Fibroblast of lung (primary cell): ENCODE measurements at regions not wholly inside any gene's neighbourhood (a gene's known extent, or its start where the extent isn't known, plus 50 kb on each side); places are given as distances from the start of the nearest gene placed in this dataset.

Experiments used
- DNase-seq, 2 donors: peaks; one replicate each; pipeline versions ENCODE4 v3.0.0 to v3.0.0-alpha.2; 2010; ENCODE audit warnings: low read depth in 2 of 2
- H2AFZ ChIP-seq: 2 replicates; pipeline ENCODE4 v1.5.1; 2012; ENCODE audit warnings: low read length, control low read depth, inconsistent platforms
- H3K27ac ChIP-seq: 2 replicates; pipeline ENCODE4 v1.5.1; 2011; ENCODE audit warnings: low read length, control low read depth; ENCODE audit not compliant: insufficient read depth
- H3K27me3 ChIP-seq: 2 replicates; pipeline ENCODE4 v1.5.1; 2011; ENCODE audit warnings: mild to moderate bottlenecking, low read length; ENCODE audit not compliant: control insufficient read depth, insufficient read depth
- H3K36me3 ChIP-seq: 2 replicates; pipeline ENCODE4 v1.5.1; 2011; ENCODE audit warnings: low read length; ENCODE audit not compliant: control insufficient read depth, insufficient read depth
- H3K4me1 ChIP-seq: 2 replicates; pipeline ENCODE4 v1.5.1; 2011; ENCODE audit warnings: low read length; ENCODE audit not compliant: control insufficient read depth, insufficient read depth; ENCODE audit errors: extremely low read depth
- H3K4me2 ChIP-seq: 2 replicates; pipeline ENCODE4 v1.5.1; 2011; ENCODE audit warnings: low read length, control low read depth; ENCODE audit not compliant: insufficient read depth; ENCODE audit errors: extremely low read depth
- H3K4me3 ChIP-seq, 4 experiments: fragments of 200-600 bp in 1 of 4; sonication (generic) in 1 of 4; replicated peaks in 1 of 4; 2 replicates each; pipeline ENCODE4 v1.5.1; 2011 to 2016; ENCODE audit warnings: low read length in 4 of 4, low read depth in 3 of 4, mild to moderate bottlenecking in 3 of 4, control low read depth in 2 of 4, inconsistent platforms in 1 of 4, mixed read lengths in 1 of 4; ENCODE audit not compliant: insufficient read depth in 1 of 4; ENCODE audit errors: control extremely low read depth in 1 of 4
- H3K79me2 ChIP-seq: 2 replicates; pipeline ENCODE4 v1.5.1; 2012; ENCODE audit warnings: mild to moderate bottlenecking, low read length, inconsistent platforms; ENCODE audit not compliant: control insufficient read depth, insufficient read depth
- H3K9ac ChIP-seq: 2 replicates; pipeline ENCODE4 v1.5.1; 2011; ENCODE audit warnings: mild to moderate bottlenecking, low read length, control low read depth; ENCODE audit not compliant: insufficient read depth
- H3K9me3 ChIP-seq: 2 replicates; pipeline ENCODE4 v1.5.1; 2012; ENCODE audit warnings: low read depth, low read length; ENCODE audit not compliant: control insufficient read depth, insufficient read depth
- H4K20me1 ChIP-seq: 2 replicates; pipeline ENCODE4 v1.5.1; 2011; ENCODE audit warnings: low read length; ENCODE audit not compliant: control insufficient read depth, insufficient read depth; ENCODE audit errors: extremely low read depth
- CTCF ChIP-seq, 2 donors: IDR thresholded peaks in 1 of 2; conservative IDR thresholded peaks in 1 of 2; 1 replicate in 1 of 2; 2 replicates in 1 of 2; pipeline ENCODE4 v1.5.1; 2011 to 2012; ENCODE audit warnings: low read length in 2 of 2, control low read depth in 1 of 2, inconsistent platforms in 1 of 2, low read depth in 1 of 2, mild to moderate bottlenecking in 1 of 2
- EZH2 ChIP-seq: IDR thresholded peaks from 2 replicates; pipeline ENCODE4 v1.5.1; 2012; ENCODE audit warnings: low read length, control low read depth, mild to moderate bottlenecking; ENCODE audit errors: missing control alignments

GRCh38 chr5:68356216-68356615, 140.7 kb downstream of the PIK3R1 start:
- no peaks in the 10 kb centered on the region for H3K27me3 ChIP-seq
- H3K36me3 ChIP-seq = no peaks in the 10 kb centered on the region
- no peak for DNase-seq
- no peak overlapping the region for H3K27ac ChIP-seq
- TF ChIP-seq CTCF (conservative IDR thresholded peaks at IDR 0.05 in 1 of 2, IDR thresholded peaks at IDR 0.05 in 1 of 2; ENCODE audit: low read depth in 1 of 2, low read length in 2 of 2) (no peak), EZH2 (no peak)
- H3K9ac ChIP-seq = no peak overlapping the region
- H3K4me3 ChIP-seq = no peak overlapping the region
- no peaks in the 10 kb centered on the region for H3K4me1 ChIP-seq
- H3K9me3 ChIP-seq = no peaks in the 10 kb centered on the region
- H3K79me2 ChIP-seq = no peaks in the 10 kb centered on the region
- no peak overlapping the region for H2AFZ ChIP-seq
- H4K20me1 ChIP-seq = no peaks in the 10 kb centered on the region
- H3K4me2 ChIP-seq = no peak overlapping the region

- Histone ChIP-seq H3K4me1 (no peaks in the 10 kb centered on the region), H3K9ac (no peak overlapping the region), H3K4me3 (no peak overlapping the region), H3K36me3 (no peaks in the 10 kb centered on the region), H3K4me2 (no peak overlapping the region), H4K20me1 (no peaks in the 10 kb centered on the region), H3K27ac (no peak overlapping the region), H2AFZ (no peak overlapping the region), H3K79me2 (no peaks in the 10 kb centered on the region), H3K9me3 (no peaks in the 10 kb centered on the region), H3K27me3 (no peaks in the 10 kb centered on the region)
- DNase-seq = no peak
- TF ChIP-seq CTCF (conservative IDR thresholded peaks at IDR 0.05 in 1 of 2, IDR thresholded peaks at IDR 0.05 in 1 of 2; ENCODE audit: low read depth in 1 of 2, low read length in 2 of 2) = no peak
- TF ChIP-seq EZH2 = no peak
These were observed 141.1 kb downstream of the PIK3R1 start for GRCh38 chr5:68356623-68357022.

- H3K4me1 ChIP-seq = no peaks in the 10 kb centered on the region
- H3K9me3 ChIP-seq = no peaks in the 10 kb centered on the region
- DNase-seq = no peak
- no peaks in the 10 kb centered on the region for H3K79me2 ChIP-seq
- no peaks in the 10 kb centered on the region for H3K36me3 ChIP-seq
- no peaks in the 10 kb centered on the region for H4K20me1 ChIP-seq
- no peak overlapping the region for H2AFZ ChIP-seq
- no peak overlapping the region for H3K4me2 ChIP-seq
- H3K4me3 ChIP-seq = no peak overlapping the region
- H3K27me3 ChIP-seq = no peaks in the 10 kb centered on the region
- no peak overlapping the region for H3K9ac ChIP-seq
- H3K27ac ChIP-seq = no peak overlapping the region
- TF ChIP-seq CTCF (conservative IDR thresholded peaks at IDR 0.05 in 1 of 2, IDR thresholded peaks at IDR 0.05 in 1 of 2; ENCODE audit: low read depth in 1 of 2, low read length in 2 of 2) (no peak), EZH2 (no peak)
These were observed 144.1 kb downstream of the PIK3R1 start for GRCh38 chr5:68359699-68360098.
